ENCODE measurements at regions not wholly inside any gene's neighbourhood (a gene's known extent, or its start where the extent isn't known, plus 50 kb on each side); places are given as distances from the start of the nearest gene placed in this dataset.

DNA sequence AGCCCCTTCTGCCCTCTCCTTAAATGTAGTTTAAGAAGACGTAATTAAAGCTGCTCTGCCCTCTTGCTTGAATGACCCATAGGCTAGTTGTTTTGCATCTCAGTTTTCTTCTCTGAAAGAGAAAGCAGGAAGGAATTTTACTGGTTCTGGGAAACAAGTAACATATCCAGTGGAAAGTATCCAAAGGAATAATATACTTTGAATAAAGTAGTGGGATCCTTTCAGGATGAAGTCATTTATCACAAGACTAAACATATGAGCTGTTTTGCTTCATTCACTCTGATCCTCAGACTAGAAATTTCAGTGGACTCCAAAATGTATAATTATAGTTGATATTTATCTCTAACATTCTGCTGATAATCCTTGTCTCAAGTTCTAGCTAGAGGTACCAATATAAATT, 1297.6 kb upstream of the GOT2 start:
- H3K4me1 ChIP-seq (ENCODE audit: low read length) = no peaks in the 10 kb centered on the region
- no peak overlapping the region for H3K4me2 ChIP-seq (ENCODE audit: low read depth, low read length)
- H3K79me2 ChIP-seq (ENCODE audit: low read length) = no peaks in the 10 kb centered on the region
- DNase-seq = no peak
- H3K9me2 ChIP-seq (replicated peaks; ENCODE audit: insufficient read depth, low read length) = no peaks in the 10 kb centered on the region
- H3K9ac ChIP-seq (ENCODE audit: low read length) = no peak overlapping the region
- H2AFZ ChIP-seq (ENCODE audit: low read length) = no peak overlapping the region
- no peak overlapping the region for H3K27ac ChIP-seq (ENCODE audit: low read length)
- no peak overlapping the region for H3K4me3 ChIP-seq (ENCODE audit: low read length)
- H3F3A ChIP-seq (ENCODE audit: insufficient read depth, low read length) = no peaks in the 10 kb centered on the region
- no peak for TF ChIP-seq EZH2phosphoT487 (IDR thresholded peaks at IDR 0.05; ENCODE audit: low read length)
- TF ChIP-seq, protein P1, sequence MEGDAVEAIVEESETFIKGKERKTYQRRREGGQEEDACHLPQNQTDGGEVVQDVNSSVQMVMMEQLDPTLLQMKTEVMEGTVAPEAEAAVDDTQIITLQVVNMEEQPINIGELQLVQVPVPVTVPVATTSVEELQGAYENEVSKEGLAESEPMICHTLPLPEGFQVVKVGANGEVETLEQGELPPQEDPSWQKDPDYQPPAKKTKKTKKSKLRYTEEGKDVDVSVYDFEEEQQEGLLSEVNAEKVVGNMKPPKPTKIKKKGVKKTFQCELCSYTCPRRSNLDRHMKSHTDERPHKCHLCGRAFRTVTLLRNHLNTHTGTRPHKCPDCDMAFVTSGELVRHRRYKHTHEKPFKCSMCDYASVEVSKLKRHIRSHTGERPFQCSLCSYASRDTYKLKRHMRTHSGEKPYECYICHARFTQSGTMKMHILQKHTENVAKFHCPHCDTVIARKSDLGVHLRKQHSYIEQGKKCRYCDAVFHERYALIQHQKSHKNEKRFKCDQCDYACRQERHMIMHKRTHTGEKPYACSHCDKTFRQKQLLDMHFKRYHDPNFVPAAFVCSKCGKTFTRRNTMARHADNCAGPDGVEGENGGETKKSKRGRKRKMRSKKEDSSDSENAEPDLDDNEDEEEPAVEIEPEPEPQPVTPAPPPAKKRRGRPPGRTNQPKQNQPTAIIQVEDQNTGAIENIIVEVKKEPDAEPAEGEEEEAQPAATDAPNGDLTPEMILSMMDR (IDR thresholded peaks at IDR 0.05; ENCODE audit: low read length) = no peak
- no peak for TF ChIP-seq EZH2 (optimal IDR thresholded peaks at IDR 0.05; ENCODE audit: low read depth, low read length)
- H3K9me3 ChIP-seq (replicated peaks; ENCODE audit: insufficient read depth, low read length) = no peaks in the 10 kb centered on the region
- H4K20me1 ChIP-seq (ENCODE audit: insufficient read depth, low read length) = no peaks in the 10 kb centered on the region
- no peaks in the 10 kb centered on the region for H3K27me3 ChIP-seq (replicated peaks; ENCODE audit: insufficient read depth, low read length)
- H3K36me3 ChIP-seq (replicated peaks; ENCODE audit: insufficient read depth, low read length) = no peaks in the 10 kb centered on the region

DNA sequence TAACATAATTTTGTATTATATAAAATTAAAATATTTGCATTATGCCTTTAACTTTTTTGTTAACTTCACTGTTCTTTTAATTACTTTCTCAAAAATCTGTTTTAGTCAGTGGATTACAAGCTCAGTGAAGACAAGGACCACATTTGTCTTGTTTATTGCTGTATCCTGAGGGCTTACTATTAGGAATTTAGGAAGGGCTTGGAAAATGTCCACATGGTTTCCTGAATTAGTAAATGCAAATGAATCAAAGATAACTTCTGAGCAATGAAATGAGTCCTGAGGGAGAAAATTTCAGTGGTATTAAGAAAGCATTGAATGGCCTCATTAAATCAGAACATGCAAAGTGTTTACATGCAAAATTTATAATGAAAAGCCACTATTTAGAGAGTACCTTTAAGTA, 1293.2 kb upstream of the GOT2 start:
- Histone ChIP-seq H3K36me3 (replicated peaks; ENCODE audit: insufficient read depth, low read length) (no peaks in the 10 kb centered on the region), H3K4me3 (ENCODE audit: low read length) (no peak overlapping the region), H3K4me2 (ENCODE audit: low read depth, low read length) (no peak overlapping the region), H3K79me2 (ENCODE audit: low read length) (no peaks in the 10 kb centered on the region), H3K27ac (ENCODE audit: low read length) (no peak overlapping the region), H3K27me3 (replicated peaks; ENCODE audit: insufficient read depth, low read length) (no peaks in the 10 kb centered on the region), H3K9me2 (replicated peaks; ENCODE audit: insufficient read depth, low read length) (no peaks in the 10 kb centered on the region), H3K9ac (ENCODE audit: low read length) (no peak overlapping the region), H3F3A (ENCODE audit: insufficient read depth, low read length) (no peaks in the 10 kb centered on the region), H3K4me1 (ENCODE audit: low read length) (no peaks in the 10 kb centered on the region), H2AFZ (ENCODE audit: low read length) (no peak overlapping the region), H4K20me1 (ENCODE audit: insufficient read depth, low read length) (no peaks in the 10 kb centered on the region), H3K9me3 (replicated peaks; ENCODE audit: insufficient read depth, low read length) (no peaks in the 10 kb centered on the region)
- TF ChIP-seq EZH2 (optimal IDR thresholded peaks at IDR 0.05; ENCODE audit: low read depth, low read length) (no peak), EZH2phosphoT487 (IDR thresholded peaks at IDR 0.05; ENCODE audit: low read length) (no peak)
- TF ChIP-seq, protein P1 (IDR thresholded peaks at IDR 0.05; ENCODE audit: low read length) = no peak
- DNase-seq = no peak

DNA sequence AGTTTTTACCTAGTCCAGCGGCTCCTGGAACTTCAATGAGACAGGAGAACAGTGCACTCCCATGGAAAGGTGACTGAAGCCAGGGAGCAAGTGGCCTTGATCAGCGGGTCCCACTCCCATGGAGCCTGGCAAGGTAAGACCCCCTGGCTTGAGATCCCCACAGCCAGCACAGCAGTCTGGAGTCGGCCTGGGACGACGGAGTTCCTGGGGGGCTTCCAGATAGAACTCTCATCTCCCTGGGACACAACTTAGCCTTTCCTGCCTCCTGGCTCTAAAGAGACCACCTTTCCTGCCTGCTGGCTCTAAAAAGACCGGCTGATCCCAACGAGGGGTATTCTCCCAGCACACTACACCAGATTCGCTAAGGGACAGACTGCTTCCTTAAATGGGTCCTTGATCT, 1279.0 kb upstream of the GOT2 start:
- TF ChIP-seq EZH2 (optimal IDR thresholded peaks at IDR 0.05; ENCODE audit: low read depth, low read length) = no peak
- TF ChIP-seq, protein P1 (IDR thresholded peaks at IDR 0.05; ENCODE audit: low read length) = no peak
- TF ChIP-seq EZH2phosphoT487 (IDR thresholded peaks at IDR 0.05; ENCODE audit: low read length) = no peak
- Histone ChIP-seq H3K9me3 (replicated peaks; ENCODE audit: insufficient read depth, low read length) (no peaks in the 10 kb centered on the region), H3K9me2 (replicated peaks; ENCODE audit: insufficient read depth, low read length) (no peaks in the 10 kb centered on the region)

More for the DNA sequence above, 1279.0 kb upstream of the GOT2 start:
- no peak overlapping the region for H2AFZ ChIP-seq (ENCODE audit: low read length)
- no peak overlapping the region for H3K27ac ChIP-seq (ENCODE audit: low read length)
- H3K36me3 ChIP-seq (replicated peaks; ENCODE audit: insufficient read depth, low read length) = no peaks in the 10 kb centered on the region
- DNase-seq = no peak
- no peak overlapping the region for H3K4me2 ChIP-seq (ENCODE audit: low read depth, low read length)
- no peaks in the 10 kb centered on the region for H3K4me1 ChIP-seq (ENCODE audit: low read length)
- no peaks in the 10 kb centered on the region for H4K20me1 ChIP-seq (ENCODE audit: insufficient read depth, low read length)
- no peaks in the 10 kb centered on the region for H3F3A ChIP-seq (ENCODE audit: insufficient read depth, low read length)
- no peaks in the 10 kb centered on the region for H3K79me2 ChIP-seq (ENCODE audit: low read length)
- H3K4me3 ChIP-seq (ENCODE audit: low read length) = no peak overlapping the region
- no peak overlapping the region for H3K9ac ChIP-seq (ENCODE audit: low read length)
- no peaks in the 10 kb centered on the region for H3K27me3 ChIP-seq (replicated peaks; ENCODE audit: insufficient read depth, low read length)
